B cell (primary cell): ENCODE measurements at regions not wholly inside any gene's neighbourhood (a gene's known extent, or its start where the extent isn't known, plus 50 kb on each side); places are given as distances from the start of the nearest gene placed in this dataset.

Source experiments
- CTCF ChIP-seq: fragments of 200-600 bp; IDR thresholded peaks from one replicate; pipeline ENCODE4 v1.8.0; 2022; ENCODE audit warnings: antibody characterized with exemption, mild to moderate bottlenecking
- EZH2 ChIP-seq: IDR thresholded peaks from 2 replicates; pipeline ENCODE4 v1.6.1; 2012; ENCODE audit warnings: borderline replicate concordance, low read depth, mild to moderate bottlenecking, moderate library complexity, low read length; ENCODE audit not compliant: insufficient read depth, poor library complexity, severe bottlenecking

- TF ChIP-seq EZH2 (no peak), CTCF (no peak)
Observed at GRCh38 chr7:109532262-109532992, 962.8 kb downstream of the DNAJB9 start.
